GM12878 (cell line): ENCODE measurements at regions not wholly inside any gene's neighbourhood (a gene's known extent, or its start where the extent isn't known, plus 50 kb on each side); places are given as distances from the start of the nearest gene placed in this dataset.

Experiments
- ATAC-seq: fragments of 200-7000 bp; cut with Tn5 transposase; 3 replicates; pipeline ENCODE4 v1.9.1; 2020; ENCODE audit warnings: mild to moderate bottlenecking, moderate library complexity
- BruUV-seq: library from RNA; stranded (reverse); fragments of 400-500 nt; replicated peaks from 2 replicates; lab custom pipeline; 2021; lab: Mats Ljungman, UMichigan
- CTCF ChIA-PET: fragments of 300-600 bp; sonication (Branson Sonifier 250); formaldehyde crosslinking; extraction: SDS; loops from one replicate; lab custom pipeline; 2021; ENCODE audit warnings: inconsistent platforms; lab: Yijun Ruan, JAX
- POLR2A ChIA-PET: fragments of 350-600 bp; formaldehyde crosslinking; extraction: SDS; loops from one replicate; lab custom pipeline; 2021; ENCODE audit warnings: inconsistent platforms; lab: Charles Lee
- RAD21 ChIA-PET: fragments of 300-600 bp; sonication (Branson Sonifier 250); formaldehyde crosslinking; loops from one replicate; lab custom pipeline; 2023; ENCODE audit warnings: antibody characterized with exemption; ENCODE audit not compliant: unreplicated experiment; lab: Charles Lee
- SMC1A ChIA-PET: fragments of 300-600 bp; sonication (Branson Sonifier 250); formaldehyde crosslinking; loops from one replicate; lab custom pipeline; 2023; ENCODE audit not compliant: unreplicated experiment, uncharacterized antibody; lab: Charles Lee
- DNase-seq: peaks from one replicate; pipeline ENCODE4 v3.0.0-alpha.2; 2011; ENCODE audit warnings: low read depth, low spot score
- FAIRE-seq: peaks from 3 replicates; lab custom pipeline; 2011; peaks lifted over from hg19 to GRCh38; lab: Jason Lieb, UNC
- H2AFZ ChIP-seq: 2 replicates; pipeline ENCODE4 v1.6.0; 2011; ENCODE audit warnings: low read depth, low read length, control low read depth; ENCODE audit not compliant: control insufficient read depth
- H3K27ac ChIP-seq: 2 replicates; pipeline ENCODE4 v1.5.1; 2011; ENCODE audit warnings: control low read depth; ENCODE audit not compliant: control insufficient read depth, insufficient read depth
- H3K27me3 ChIP-seq, 2 experiments: replicated peaks in 1 of 2; 2 replicates each; pipeline versions ENCODE4 v1.6.0 to v1.6.1; 2011; ENCODE audit warnings: low read length in 1 of 2; ENCODE audit not compliant: control insufficient read depth in 2 of 2, insufficient read depth in 2 of 2
- H3K36me3 ChIP-seq, 2 experiments: 2 replicates each; pipeline ENCODE4 v1.5.1; 2011; ENCODE audit warnings: low read length in 1 of 2; ENCODE audit not compliant: control insufficient read depth in 2 of 2, insufficient read depth in 2 of 2
- H3K4me1 ChIP-seq: 2 replicates; pipeline ENCODE4 v1.6.1; 2011; ENCODE audit warnings: mild to moderate bottlenecking, low read length, moderate library complexity, mixed read lengths; ENCODE audit not compliant: control insufficient read depth, insufficient read depth
- H3K4me2 ChIP-seq: 2 replicates; pipeline ENCODE4 v1.6.0; 2011; ENCODE audit warnings: control low read depth; ENCODE audit not compliant: control insufficient read depth, insufficient read depth
- H3K4me3 ChIP-seq: fragments of 200-600 bp; sonication (generic); 2 replicates; pipeline ENCODE4 v1.5.1; 2016
- H3K79me2 ChIP-seq: 2 replicates; pipeline ENCODE4 v1.6.0; 2011; ENCODE audit warnings: low read length; ENCODE audit not compliant: control insufficient read depth, insufficient read depth
- H3K9ac ChIP-seq: 2 replicates; pipeline ENCODE4 v1.8.0; 2011; ENCODE audit warnings: low read length, control low read depth, mixed read lengths; ENCODE audit not compliant: control insufficient read depth, insufficient read depth
- H3K9me3 ChIP-seq: replicated peaks from 3 replicates; pipeline ENCODE4 v1.5.1; 2011; ENCODE audit warnings: mild to moderate bottlenecking, low read length; ENCODE audit not compliant: control insufficient read depth, insufficient read depth
- H4K20me1 ChIP-seq: 2 replicates; pipeline ENCODE4 v1.6.0; 2011; ENCODE audit not compliant: control insufficient read depth, insufficient read depth
- ATF7 ChIP-seq: fragments of 450-650 bp; IDR thresholded peaks from 2 replicates; pipeline ENCODE4 v1.6.1; 2016; ENCODE audit warnings: low read depth, mild to moderate bottlenecking
- CREB1 ChIP-seq: IDR thresholded peaks from 2 replicates; pipeline ENCODE4 v1.6.1; 2012; ENCODE audit warnings: low read depth, mild to moderate bottlenecking, inconsistent platforms
- FOXM1 ChIP-seq: IDR thresholded peaks from 2 replicates; pipeline ENCODE4 v1.6.1; 2012; ENCODE audit warnings: low read depth, mild to moderate bottlenecking, inconsistent platforms, low read length, moderate library complexity
- HDAC2 ChIP-seq: fragments of 200-600 bp; sonication (generic); IDR thresholded peaks from 2 replicates; pipeline ENCODE4 v1.6.1; 2017
- IKZF2 ChIP-seq, 2 experiments: fragments of 450-650 bp; IDR thresholded peaks; 2 replicates each; pipeline ENCODE4 v1.6.1; 2017; ENCODE audit warnings: mild to moderate bottlenecking in 2 of 2, moderate library complexity in 2 of 2
- LARP7 ChIP-seq: fragments of 450-650 bp; IDR thresholded peaks from 2 replicates; pipeline ENCODE4 v1.6.1; 2017; ENCODE audit warnings: mild to moderate bottlenecking
- MYB ChIP-seq: fragments of 150-350 bp; IDR thresholded peaks from 2 replicates; pipeline ENCODE4 v1.6.1; 2014; ENCODE audit warnings: mild to moderate bottlenecking, low read depth, low read length, borderline replicate concordance
- MYC ChIP-seq: IDR thresholded peaks from 2 replicates; pipeline ENCODE4 v1.6.1; 2011; ENCODE audit warnings: mild to moderate bottlenecking, low read length, moderate library complexity, inconsistent platforms; ENCODE audit not compliant: insufficient read depth, insufficient replicate concordance, insufficient read length, severe bottlenecking
- RFX5 ChIP-seq: IDR thresholded peaks from 2 replicates; pipeline ENCODE4 v1.6.1; 2011; ENCODE audit warnings: low read depth, low read length, improper control_type of control experiment
- SMAD5 ChIP-seq: IDR thresholded peaks from 2 replicates; pipeline ENCODE4 v1.6.1; 2016; ENCODE audit warnings: antibody characterized with exemption, low read depth
- SPI1 ChIP-seq: IDR thresholded peaks from 2 replicates; pipeline ENCODE4 v1.6.1; 2011; ENCODE audit warnings: low read depth, mild to moderate bottlenecking, low read length, moderate library complexity, borderline replicate concordance; ENCODE audit not compliant: insufficient read depth
- YBX1 ChIP-seq: fragments of 450-650 bp; IDR thresholded peaks from 2 replicates; pipeline ENCODE4 v1.6.1; 2016; ENCODE audit warnings: antibody characterized with exemption
- ZBED1 ChIP-seq: IDR thresholded peaks from 2 replicates; pipeline ENCODE4 v1.6.1; 2016; ENCODE audit warnings: borderline replicate concordance
- WGBS: methylation state at CpG from one replicate; pipeline ENCODE4 v1.1.6; 2016; ENCODE audit warnings: low lambda C conversion rate; ENCODE audit not compliant: insufficient replicate concordance, insufficient coverage; ENCODE audit errors: missing lambda C conversion rate; 5-methylcytosine and 5-hydroxymethylcytosine counted together
- in situ Hi-C: fragments of 300-500 bp; cut with MboI; formaldehyde crosslinking; loops from 9 replicates; pipeline ENCODE4 v1.14.3; 2018; ENCODE audit warnings: mixed read lengths
- intact Hi-C: fragments of 100-400 bp; cut with micrococcal nuclease; formaldehyde crosslinking; loops from one replicate; pipeline ENCODE4 v1.14.2; 2022; ENCODE audit not compliant: unreplicated experiment
- TF ChIP-seq, protein P1 (sequence below): IDR thresholded peaks from 2 replicates; pipeline ENCODE4 v1.6.1; 2011; ENCODE audit warnings: low read depth, mild to moderate bottlenecking, low read length, moderate library complexity, borderline replicate concordance; ENCODE audit errors: extremely low read depth
- TF ChIP-seq, protein P2 (sequence below): fragments of 150-350 bp; IDR thresholded peaks from 2 replicates; pipeline ENCODE4 v1.6.1; 2014; ENCODE audit warnings: mild to moderate bottlenecking, low read depth, low read length
- TF ChIP-seq, protein P3 (sequence below): IDR thresholded peaks from 2 replicates; pipeline ENCODE4 v1.6.1; 2012; ENCODE audit warnings: low read depth, low read length, improper control_type of control experiment
- TF ChIP-seq, protein P4 (sequence below): IDR thresholded peaks from 2 replicates; pipeline ENCODE4 v1.6.1; 2012; ENCODE audit warnings: improper control_type of control experiment, low read depth, low read length; ENCODE audit not compliant: insufficient replicate concordance

DNA sequence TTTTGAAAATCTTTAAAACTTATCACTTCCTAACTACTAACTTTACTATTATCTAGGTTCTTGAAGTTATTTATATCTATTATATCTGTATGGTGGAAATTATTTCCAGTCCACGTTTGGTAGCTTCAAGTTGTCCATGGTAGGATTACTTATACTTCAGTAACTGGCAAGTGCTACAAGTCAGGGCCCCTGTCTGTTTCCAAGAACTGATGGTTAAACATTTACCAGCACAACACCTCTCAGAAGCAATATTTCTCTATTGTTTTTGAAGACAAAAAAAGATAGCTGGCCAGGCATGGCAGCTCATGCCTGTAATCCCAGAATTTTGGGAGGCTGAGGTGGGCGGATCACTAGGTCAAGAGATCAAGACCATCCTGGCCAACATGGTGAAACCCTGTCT, 240.4 kb upstream of the RHOBTB1 start (continued):
- no peak for TF ChIP-seq LARP7
- no peak for TF ChIP-seq ZBED1
- TF ChIP-seq ATF7, result no peak
- no peak for TF ChIP-seq MYB

DNA sequence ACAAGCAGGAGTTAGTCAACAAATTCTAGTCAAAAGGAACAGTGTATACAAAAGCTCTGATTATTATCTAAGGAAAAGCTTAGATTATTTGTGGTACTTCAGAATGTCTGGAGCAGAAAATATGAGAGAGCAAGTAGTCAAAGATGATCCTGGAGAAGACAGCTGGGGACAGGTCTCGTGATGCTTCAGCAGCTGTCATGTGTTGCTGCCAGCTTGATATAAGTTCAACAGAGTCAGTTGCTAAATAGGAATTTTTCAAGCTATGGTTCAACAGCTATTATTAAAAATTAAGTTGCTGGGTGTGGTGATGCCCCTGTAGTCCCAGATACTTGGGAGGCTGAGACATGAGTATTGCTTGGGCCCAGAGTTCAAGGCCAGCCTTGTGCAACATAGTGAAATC, 240.0 kb upstream of the RHOBTB1 start:
- Histone ChIP-seq H3K9ac (no peak overlapping the region), H4K20me1 (no peaks in the 10 kb centered on the region), H3K4me2 (no peak overlapping the region), H3K4me1 (no peaks in the 10 kb centered on the region), H2AFZ (no peak overlapping the region), H3K27me3 (0 out of 4 replicates have a peak, but pooled peaks cover 0 to 2% of the 10 kb centered on the region in 2 experiments), H3K4me3 (no peak overlapping the region), H3K36me3 (no peaks in the 10 kb centered on the region), H3K27ac (no peak overlapping the region), H3K79me2 (no peaks in the 10 kb centered on the region), H3K9me3 (no peaks in the 10 kb centered on the region)
- in situ Hi-C loops, result no loop called here
- RAD21 ChIA-PET, result interaction anchor here (1.3 kb wide), 1 partner anchor 43 kb away, joined by 4 read pairs; no protein-coding TSS in a partner anchor
- FAIRE-seq (no peak), ATAC-seq (no peak), DNase-seq (no peak)
- intact Hi-C loops, result no loop called here
- POLR2A ChIA-PET, result no interaction called here
- CTCF ChIA-PET, result interaction anchor here (2.5 kb wide), 1 partner anchor 43 kb away, joined by 6 read pairs; no protein-coding TSS in a partner anchor
- no TSS peak for BruUV-seq
- SMC1A ChIA-PET, result interaction anchor here (0.6 to 1.2 kb wide), 2 partner anchors 15 to 1163 kb away, joined by 3 read pairs; no protein-coding TSS in a partner anchor
- 0% methylated on average over 1 of the region's 1 CpG for WGBS
- TF ChIP-seq, protein P1, sequence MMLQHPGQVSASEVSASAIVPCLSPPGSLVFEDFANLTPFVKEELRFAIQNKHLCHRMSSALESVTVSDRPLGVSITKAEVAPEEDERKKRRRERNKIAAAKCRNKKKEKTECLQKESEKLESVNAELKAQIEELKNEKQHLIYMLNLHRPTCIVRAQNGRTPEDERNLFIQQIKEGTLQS, result no peak
- TF ChIP-seq CREB1 (no peak), HDAC2 (no peak), FOXM1 (no peak), YBX1 (no peak), SPI1 (no peak), IKZF2 (IDR thresholded peaks at IDR 0.05) (no peak), MYC (no peak), SMAD5 (no peak), RFX5 (no peak)
- TF ChIP-seq, protein P2, sequence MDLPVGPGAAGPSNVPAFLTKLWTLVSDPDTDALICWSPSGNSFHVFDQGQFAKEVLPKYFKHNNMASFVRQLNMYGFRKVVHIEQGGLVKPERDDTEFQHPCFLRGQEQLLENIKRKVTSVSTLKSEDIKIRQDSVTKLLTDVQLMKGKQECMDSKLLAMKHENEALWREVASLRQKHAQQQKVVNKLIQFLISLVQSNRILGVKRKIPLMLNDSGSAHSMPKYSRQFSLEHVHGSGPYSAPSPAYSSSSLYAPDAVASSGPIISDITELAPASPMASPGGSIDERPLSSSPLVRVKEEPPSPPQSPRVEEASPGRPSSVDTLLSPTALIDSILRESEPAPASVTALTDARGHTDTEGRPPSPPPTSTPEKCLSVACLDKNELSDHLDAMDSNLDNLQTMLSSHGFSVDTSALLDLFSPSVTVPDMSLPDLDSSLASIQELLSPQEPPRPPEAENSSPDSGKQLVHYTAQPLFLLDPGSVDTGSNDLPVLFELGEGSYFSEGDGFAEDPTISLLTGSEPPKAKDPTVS, result no peak
- TF ChIP-seq, protein P3, sequence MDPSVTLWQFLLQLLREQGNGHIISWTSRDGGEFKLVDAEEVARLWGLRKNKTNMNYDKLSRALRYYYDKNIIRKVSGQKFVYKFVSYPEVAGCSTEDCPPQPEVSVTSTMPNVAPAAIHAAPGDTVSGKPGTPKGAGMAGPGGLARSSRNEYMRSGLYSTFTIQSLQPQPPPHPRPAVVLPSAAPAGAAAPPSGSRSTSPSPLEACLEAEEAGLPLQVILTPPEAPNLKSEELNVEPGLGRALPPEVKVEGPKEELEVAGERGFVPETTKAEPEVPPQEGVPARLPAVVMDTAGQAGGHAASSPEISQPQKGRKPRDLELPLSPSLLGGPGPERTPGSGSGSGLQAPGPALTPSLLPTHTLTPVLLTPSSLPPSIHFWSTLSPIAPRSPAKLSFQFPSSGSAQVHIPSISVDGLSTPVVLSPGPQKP, result no peak
- TF ChIP-seq, protein P4, sequence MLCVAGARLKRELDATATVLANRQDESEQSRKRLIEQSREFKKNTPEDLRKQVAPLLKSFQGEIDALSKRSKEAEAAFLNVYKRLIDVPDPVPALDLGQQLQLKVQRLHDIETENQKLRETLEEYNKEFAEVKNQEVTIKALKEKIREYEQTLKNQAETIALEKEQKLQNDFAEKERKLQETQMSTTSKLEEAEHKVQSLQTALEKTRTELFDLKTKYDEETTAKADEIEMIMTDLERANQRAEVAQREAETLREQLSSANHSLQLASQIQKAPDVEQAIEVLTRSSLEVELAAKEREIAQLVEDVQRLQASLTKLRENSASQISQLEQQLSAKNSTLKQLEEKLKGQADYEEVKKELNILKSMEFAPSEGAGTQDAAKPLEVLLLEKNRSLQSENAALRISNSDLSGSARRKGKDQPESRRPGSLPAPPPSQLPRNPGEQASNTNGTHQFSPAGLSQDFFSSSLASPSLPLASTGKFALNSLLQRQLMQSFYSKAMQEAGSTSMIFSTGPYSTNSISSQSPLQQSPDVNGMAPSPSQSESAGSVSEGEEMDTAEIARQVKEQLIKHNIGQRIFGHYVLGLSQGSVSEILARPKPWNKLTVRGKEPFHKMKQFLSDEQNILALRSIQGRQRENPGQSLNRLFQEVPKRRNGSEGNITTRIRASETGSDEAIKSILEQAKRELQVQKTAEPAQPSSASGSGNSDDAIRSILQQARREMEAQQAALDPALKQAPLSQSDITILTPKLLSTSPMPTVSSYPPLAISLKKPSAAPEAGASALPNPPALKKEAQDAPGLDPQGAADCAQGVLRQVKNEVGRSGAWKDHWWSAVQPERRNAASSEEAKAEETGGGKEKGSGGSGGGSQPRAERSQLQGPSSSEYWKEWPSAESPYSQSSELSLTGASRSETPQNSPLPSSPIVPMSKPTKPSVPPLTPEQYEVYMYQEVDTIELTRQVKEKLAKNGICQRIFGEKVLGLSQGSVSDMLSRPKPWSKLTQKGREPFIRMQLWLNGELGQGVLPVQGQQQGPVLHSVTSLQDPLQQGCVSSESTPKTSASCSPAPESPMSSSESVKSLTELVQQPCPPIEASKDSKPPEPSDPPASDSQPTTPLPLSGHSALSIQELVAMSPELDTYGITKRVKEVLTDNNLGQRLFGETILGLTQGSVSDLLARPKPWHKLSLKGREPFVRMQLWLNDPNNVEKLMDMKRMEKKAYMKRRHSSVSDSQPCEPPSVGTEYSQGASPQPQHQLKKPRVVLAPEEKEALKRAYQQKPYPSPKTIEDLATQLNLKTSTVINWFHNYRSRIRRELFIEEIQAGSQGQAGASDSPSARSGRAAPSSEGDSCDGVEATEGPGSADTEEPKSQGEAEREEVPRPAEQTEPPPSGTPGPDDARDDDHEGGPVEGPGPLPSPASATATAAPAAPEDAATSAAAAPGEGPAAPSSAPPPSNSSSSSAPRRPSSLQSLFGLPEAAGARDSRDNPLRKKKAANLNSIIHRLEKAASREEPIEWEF, result no peak
